HG03025 (cell line): ENCODE measurements at regions not wholly inside any gene's neighbourhood (a gene's known extent, or its start where the extent isn't known, plus 50 kb on each side); places are given as distances from the start of the nearest gene placed in this dataset.

Source experiments
- ATAC-seq: cut with Tn5 transposase; IDR thresholded peaks from one replicate; pipeline ENCODE4 v1.9.1; 2021; ENCODE audit warnings: mild to moderate bottlenecking, moderate library complexity; ENCODE audit not compliant: unreplicated experiment, low FRiP score

GRCh38 chr16:64017796-64018195 lies 1104.1 kb downstream of the CDH11 start:
- no peak for ATAC-seq

- no peak for ATAC-seq
Observed at GRCh38 chr16:64013856-64014255, 1108.0 kb downstream of the CDH11 start.

GRCh38 chr16:64012166-64012565 lies 1109.7 kb downstream of the CDH11 start:
- ATAC-seq: no peak

GRCh38 chr16:64011650-64012049 lies 1110.2 kb downstream of the CDH11 start:
- ATAC-seq: no peak

- no peak for ATAC-seq
Observed at GRCh38 chr16:64008131-64008530, 1113.7 kb downstream of the CDH11 start.

GRCh38 chr16:64004116-64004515 lies 1117.7 kb downstream of the CDH11 start:
- no peak for ATAC-seq

- no peak for ATAC-seq
Observed at GRCh38 chr16:63995025-63995424, 1126.8 kb downstream of the CDH11 start.

GRCh38 chr16:63983401-63983800 lies 1138.5 kb downstream of the CDH11 start:
- ATAC-seq: no peak

GRCh38 chr16:63982741-63983140 lies 1139.1 kb downstream of the CDH11 start:
- ATAC-seq: no peak

- ATAC-seq: no peak
Observed at GRCh38 chr16:63982110-63982509, 1139.8 kb downstream of the CDH11 start.

GRCh38 chr16:63981639-63982038 lies 1140.2 kb downstream of the CDH11 start:
- no peak for ATAC-seq

GRCh38 chr16:63980763-63981162 lies 1141.1 kb downstream of the CDH11 start:
- no peak for ATAC-seq

GRCh38 chr16:63978240-63978639 lies 1143.6 kb downstream of the CDH11 start:
- ATAC-seq: no peak

- no peak for ATAC-seq
Observed at GRCh38 chr16:63976345-63976744, 1145.5 kb downstream of the CDH11 start.

- no peak for ATAC-seq
Observed at GRCh38 chr16:63975669-63976068, 1146.2 kb downstream of the CDH11 start.

- no peak for ATAC-seq
Observed at GRCh38 chr16:63967966-63968365, 1153.9 kb downstream of the CDH11 start.

GRCh38 chr16:63960321-63960720 lies 1161.5 kb downstream of the CDH11 start:
- no peak for ATAC-seq

- ATAC-seq: no peak
Observed at GRCh38 chr16:63947022-63947421, 1174.8 kb downstream of the CDH11 start.

- ATAC-seq: no peak
Observed at GRCh38 chr16:63945806-63946205, 1176.1 kb downstream of the CDH11 start.

- ATAC-seq: no peak
Observed at GRCh38 chr16:63943566-63943965, 1178.3 kb downstream of the CDH11 start.

- ATAC-seq: no peak
Observed at GRCh38 chr16:63938661-63939060, 1183.2 kb downstream of the CDH11 start.

GRCh38 chr16:63933841-63934240 lies 1188.0 kb downstream of the CDH11 start:
- no peak for ATAC-seq

GRCh38 chr16:63928421-63928820 lies 1193.4 kb downstream of the CDH11 start:
- no peak for ATAC-seq
